ENCODE measurements at regions not wholly inside any gene's neighbourhood (a gene's known extent, or its start where the extent isn't known, plus 50 kb on each side); places are given as distances from the start of the nearest gene placed in this dataset.

- no CpG with 5 or more reads among the region's 1 CpG for WGBS (ENCODE audit: extremely low coverage, insufficient read length, low lambda C conversion rate)
- no peak for TF ChIP-seq CTCF (conservative IDR thresholded peaks at IDR 0.05)
Observed at GRCh38 chr2:48808311-48808710, 52.8 kb upstream of the LHCGR start.

More at GRCh38 chr2:48808311-48808710, 52.8 kb upstream of the LHCGR start:
- Histone ChIP-seq H3K9me3 (ENCODE audit: control insufficient read depth, low read depth, low read length) (no peaks in the 10 kb centered on the region), H3K27ac (ENCODE audit: insufficient read length, low read depth, low read length) (no peak overlapping the region), H3K18ac (ENCODE audit: insufficient read length, low read depth, low read length) (no peak overlapping the region), H3K23me2 (ENCODE audit: insufficient read length, low read depth, low read length, poor library complexity, severe bottlenecking) (no peaks in the 10 kb centered on the region), H3K56ac (ENCODE audit: insufficient read length, low read depth, low read length) (no peak overlapping the region), H3K4me2 (ENCODE audit: insufficient read depth, insufficient read length, low read length) (no peak overlapping the region), H4K8ac (replicated peaks; ENCODE audit: insufficient read length, low read depth, low read length) (no peak overlapping the region), H3K9ac (ENCODE audit: extremely low read depth, insufficient read length, low read length) (no peak overlapping the region), H3K14ac (ENCODE audit: insufficient read depth, low read length) (no peak overlapping the region), H2BK15ac (ENCODE audit: low read depth, low read length) (no peak overlapping the region), H2BK120ac (ENCODE audit: low read depth, low read length, poor library complexity, severe bottlenecking) (no peak overlapping the region), H3K79me2 (ENCODE audit: insufficient read depth, low read length) (no peaks in the 10 kb centered on the region), H3K79me1 (ENCODE audit: insufficient read depth, low read depth, low read length, poor library complexity, severe bottlenecking) (no peaks in the 10 kb centered on the region), H2AFZ (ENCODE audit: low read length) (no peak overlapping the region), H3T11ph (ENCODE audit: low read length) (no peak overlapping the region), H2AK5ac (ENCODE audit: insufficient read length, low read length) (no peak overlapping the region), H4K91ac (ENCODE audit: insufficient read length, low read depth, low read length) (no peak overlapping the region), H3K23ac (ENCODE audit: insufficient read length, low read depth, low read length) (no peak overlapping the region), H4K5ac (ENCODE audit: insufficient read length, low read depth, low read length) (no peak overlapping the region), H3K4ac (ENCODE audit: low read depth, low read length) (no peak overlapping the region), H3K4me1 (ENCODE audit: insufficient read depth, low read length) (peaks cover 3% of the 10 kb centered on the region; the same call in 1 of the 2 replicates), H2BK5ac (ENCODE audit: insufficient read length, low read length) (no peak overlapping the region), H2BK12ac (ENCODE audit: insufficient read length, low read depth, low read length) (no peak overlapping the region), H4K20me1 (ENCODE audit: control insufficient read depth, insufficient read depth, insufficient read length) (no peaks in the 10 kb centered on the region), H2BK20ac (ENCODE audit: low read depth, low read length, poor library complexity, severe bottlenecking) (no peak overlapping the region), H3K27me3 (ENCODE audit: insufficient read depth, low read length) (no peaks in the 10 kb centered on the region)
- no peaks in the 10 kb centered on the region for H3K27me3 Mint-ChIP-seq (ENCODE audit: low read depth)
- no peaks in the 10 kb centered on the region for H3K36me3 Mint-ChIP-seq (ENCODE audit: insufficient read depth in 1 of 3, low read depth in 3 of 3)
- no peak overlapping the region for H3K27ac Mint-ChIP-seq
- no peaks in the 10 kb centered on the region for H3K9me3 Mint-ChIP-seq
- no peak overlapping the region for H3K4me3 Mint-ChIP-seq
- peaks cover 13 to 16% of the 10 kb centered on the region in 2 experiments for H3K4me1 Mint-ChIP-seq
- no peak for DNase-seq
